ENCODE measurements at regions not wholly inside any gene's neighbourhood (a gene's known extent, or its start where the extent isn't known, plus 50 kb on each side); places are given as distances from the start of the nearest gene placed in this dataset.

DNA sequence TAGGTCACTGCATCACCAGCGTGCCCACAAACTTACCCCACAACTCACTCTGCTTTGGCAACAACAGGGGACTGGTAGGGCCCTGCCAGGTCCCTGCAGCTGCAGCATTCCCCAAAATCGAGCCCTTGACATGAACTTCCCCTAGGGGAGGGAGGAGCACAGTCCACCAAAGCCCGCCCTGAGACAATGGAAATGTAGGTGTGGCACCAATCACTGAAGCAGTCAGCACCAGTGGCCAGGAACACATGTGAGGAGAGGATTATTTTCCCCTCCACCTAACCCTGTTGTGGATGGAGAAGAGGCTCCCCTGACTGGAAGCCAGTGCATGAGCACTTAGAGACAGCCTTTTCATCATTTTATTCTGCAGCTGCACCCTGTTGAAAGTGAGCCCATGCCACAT, 573.8 kb downstream of the SOX5 start:
- Histone ChIP-seq H3K4me2 (ENCODE audit: low read depth, low read length) (no peak overlapping the region), H3K14ac (replicated peaks; ENCODE audit: low read depth, low read length) (no peak overlapping the region), H2BK20ac (ENCODE audit: low read depth, low read length) (no peak overlapping the region), H2BK5ac (ENCODE audit: low read depth, low read length, poor library complexity, severe bottlenecking) (no peak overlapping the region), H3K4me3 (ENCODE audit: insufficient read depth, low read depth, low read length) (no peak overlapping the region), H3K9me3 (ENCODE audit: control insufficient read depth, insufficient read depth, low read length) (peaks cover 5% of the 10 kb centered on the region; the same call in 1 of the 2 replicates), H3K27me3 (ENCODE audit: control insufficient read depth, insufficient read depth, low read length) (no peaks in the 10 kb centered on the region), H3K9me1 (ENCODE audit: insufficient read depth, low read length) (no peaks in the 10 kb centered on the region), H2AK5ac (ENCODE audit: low read depth, low read length) (no peak overlapping the region), H2BK15ac (ENCODE audit: low read depth, low read length) (no peak overlapping the region), H3K4me1 (ENCODE audit: control insufficient read depth, insufficient read depth, low read length) (no peaks in the 10 kb centered on the region), H2AFZ (replicated peaks; ENCODE audit: low read length, poor library complexity) (no peak overlapping the region), H4K91ac (ENCODE audit: insufficient read depth, low read depth, low read length) (no peak overlapping the region), H3K18ac (ENCODE audit: low read depth, low read length) (no peak overlapping the region), H3K79me1 (ENCODE audit: low read depth in 1 of 2, low read length in 2 of 2) (no peaks in the 10 kb centered on the region), H3K4ac (ENCODE audit: low read depth, low read length) (no peak overlapping the region), H4K8ac (ENCODE audit: low read depth in 2 of 2, low read length in 2 of 2) (no peak overlapping the region), H3K27ac (ENCODE audit: insufficient read depth, low read length) (no peak overlapping the region), H3K9ac (ENCODE audit: low read depth, low read length) (no peak overlapping the region), H3K23ac (ENCODE audit: low read depth, low read length) (no peak overlapping the region), H4K20me1 (ENCODE audit: insufficient read depth, low read length) (no peaks in the 10 kb centered on the region), H2BK120ac (ENCODE audit: low read depth, low read length) (no peak overlapping the region), H4K5ac (ENCODE audit: low read depth, low read length) (no peak overlapping the region), H3K56ac (ENCODE audit: extremely low read depth, insufficient read depth, low read length) (no peak overlapping the region), H3K36me3 (ENCODE audit: control insufficient read depth, insufficient read depth, low read length) (no peaks in the 10 kb centered on the region), H2AK9ac (replicated peaks; ENCODE audit: low read depth, low read length, poor library complexity) (no peak overlapping the region)
- POLR2A ChIA-PET (ENCODE audit: unreplicated experiment) = no interaction called here
- WGBS, 2 experiments (ENCODE audit: extremely low coverage in 2 of 2, insufficient read length in 1 of 2) = no CpG with 5 or more reads among the region's 3 CpGs
- dilution Hi-C loops (cut with HindIII; ENCODE audit: low sequenced_read_pairs, unreplicated experiment) = no loop called here
- no TSS peak for BruUV-seq (replicated peaks)
- ATAC-seq (ENCODE audit: low read depth) (no peak), DNase-seq (no peak)
- intact Hi-C loops (cut with micrococcal nuclease) = no loop called here
- CTCF ChIA-PET = no interaction called here
- in situ Hi-C loops (cut with MboI; ENCODE audit: low sequenced_read_pairs) = no loop called here
- TF ChIP-seq BHLHE40 (IDR thresholded peaks at IDR 0.05; ENCODE audit: low read depth, low read length) = no peak
- TF ChIP-seq CEBPB (IDR thresholded peaks at IDR 0.05; ENCODE audit: low read depth, low read length) = no peak
- TF ChIP-seq, protein P1, sequence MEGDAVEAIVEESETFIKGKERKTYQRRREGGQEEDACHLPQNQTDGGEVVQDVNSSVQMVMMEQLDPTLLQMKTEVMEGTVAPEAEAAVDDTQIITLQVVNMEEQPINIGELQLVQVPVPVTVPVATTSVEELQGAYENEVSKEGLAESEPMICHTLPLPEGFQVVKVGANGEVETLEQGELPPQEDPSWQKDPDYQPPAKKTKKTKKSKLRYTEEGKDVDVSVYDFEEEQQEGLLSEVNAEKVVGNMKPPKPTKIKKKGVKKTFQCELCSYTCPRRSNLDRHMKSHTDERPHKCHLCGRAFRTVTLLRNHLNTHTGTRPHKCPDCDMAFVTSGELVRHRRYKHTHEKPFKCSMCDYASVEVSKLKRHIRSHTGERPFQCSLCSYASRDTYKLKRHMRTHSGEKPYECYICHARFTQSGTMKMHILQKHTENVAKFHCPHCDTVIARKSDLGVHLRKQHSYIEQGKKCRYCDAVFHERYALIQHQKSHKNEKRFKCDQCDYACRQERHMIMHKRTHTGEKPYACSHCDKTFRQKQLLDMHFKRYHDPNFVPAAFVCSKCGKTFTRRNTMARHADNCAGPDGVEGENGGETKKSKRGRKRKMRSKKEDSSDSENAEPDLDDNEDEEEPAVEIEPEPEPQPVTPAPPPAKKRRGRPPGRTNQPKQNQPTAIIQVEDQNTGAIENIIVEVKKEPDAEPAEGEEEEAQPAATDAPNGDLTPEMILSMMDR (conservative IDR thresholded peaks at IDR 0.05; ENCODE audit: low read depth, low read length) = no peak
- no peak for TF ChIP-seq CHD1 (IDR thresholded peaks at IDR 0.05; ENCODE audit: low read depth, low read length)
- TF ChIP-seq MAZ (IDR thresholded peaks at IDR 0.05; ENCODE audit: borderline replicate concordance, low read depth, low read length) = no peak
- TF ChIP-seq, protein P2, sequence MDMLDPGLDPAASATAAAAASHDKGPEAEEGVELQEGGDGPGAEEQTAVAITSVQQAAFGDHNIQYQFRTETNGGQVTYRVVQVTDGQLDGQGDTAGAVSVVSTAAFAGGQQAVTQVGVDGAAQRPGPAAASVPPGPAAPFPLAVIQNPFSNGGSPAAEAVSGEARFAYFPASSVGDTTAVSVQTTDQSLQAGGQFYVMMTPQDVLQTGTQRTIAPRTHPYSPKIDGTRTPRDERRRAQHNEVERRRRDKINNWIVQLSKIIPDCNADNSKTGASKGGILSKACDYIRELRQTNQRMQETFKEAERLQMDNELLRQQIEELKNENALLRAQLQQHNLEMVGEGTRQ (IDR thresholded peaks at IDR 0.05; ENCODE audit: low read depth, low read length) = no peak
- TF ChIP-seq POLR2A (IDR thresholded peaks at IDR 0.05; ENCODE audit: low read depth, low read length) = no peak
- no peak for TF ChIP-seq RFX5 (IDR thresholded peaks at IDR 0.05; ENCODE audit: low read depth, low read length)
- TF ChIP-seq MAFK (IDR thresholded peaks at IDR 0.05; ENCODE audit: low read depth, low read length) = no peak
- TF ChIP-seq SMC3 (IDR thresholded peaks at IDR 0.05; ENCODE audit: low read depth, low read length) = no peak
- TF ChIP-seq, protein P3, sequence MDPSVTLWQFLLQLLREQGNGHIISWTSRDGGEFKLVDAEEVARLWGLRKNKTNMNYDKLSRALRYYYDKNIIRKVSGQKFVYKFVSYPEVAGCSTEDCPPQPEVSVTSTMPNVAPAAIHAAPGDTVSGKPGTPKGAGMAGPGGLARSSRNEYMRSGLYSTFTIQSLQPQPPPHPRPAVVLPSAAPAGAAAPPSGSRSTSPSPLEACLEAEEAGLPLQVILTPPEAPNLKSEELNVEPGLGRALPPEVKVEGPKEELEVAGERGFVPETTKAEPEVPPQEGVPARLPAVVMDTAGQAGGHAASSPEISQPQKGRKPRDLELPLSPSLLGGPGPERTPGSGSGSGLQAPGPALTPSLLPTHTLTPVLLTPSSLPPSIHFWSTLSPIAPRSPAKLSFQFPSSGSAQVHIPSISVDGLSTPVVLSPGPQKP (IDR thresholded peaks at IDR 0.05; ENCODE audit: borderline replicate concordance, low read depth, low read length) = no peak
- TF ChIP-seq RAD21 (IDR thresholded peaks at IDR 0.05; ENCODE audit: low read length) = no peak
